Psoas muscle (tissue), 7 donors: ENCODE measurements at regions not wholly inside any gene's neighbourhood (a gene's known extent, or its start where the extent isn't known, plus 50 kb on each side); places are given as distances from the start of the nearest gene placed in this dataset.
"Not testable (repeated sequence)": the region's sequence is repeated elsewhere in the genome, so short reads cannot be mapped to it uniquely, and the experiment has no call there.

ENCODE experiments used
- ATAC-seq, 4 donors: fragments of 200-7000 bp; cut with Tn5 transposase; one replicate each; pipeline ENCODE4 v1.9.1; 2020; ENCODE audit warnings: moderate library complexity in 3 of 4, mild to moderate bottlenecking in 2 of 4
- DNase-seq, 2 donors: peaks; one replicate each; pipeline ENCODE4 v3.0.0-alpha.2; 2020
- H3K27ac ChIP-seq: fragments of 200-600 bp; one replicate; pipeline ENCODE4 v1.8.0; 2022
- H3K27me3 ChIP-seq, 3 donors: fragments of 200-600 bp in 1 of 3; one replicate each; pipeline versions ENCODE4 v1.6.1 to v1.8.0; 2013 to 2022; ENCODE audit warnings: low read length in 2 of 3, mild to moderate bottlenecking in 2 of 3, moderate library complexity in 1 of 3; ENCODE audit not compliant: insufficient read depth in 3 of 3
- H3K36me3 ChIP-seq, 2 donors: fragments of 200-600 bp in 1 of 2; one replicate each; pipeline versions ENCODE4 v1.6.1 to v1.8.0; 2013 to 2022; ENCODE audit warnings: low read depth in 1 of 2, mild to moderate bottlenecking in 1 of 2, moderate library complexity in 1 of 2; ENCODE audit not compliant: insufficient read depth in 1 of 2
- H3K4me1 ChIP-seq: fragments of 200-600 bp; one replicate; pipeline ENCODE4 v1.8.0; 2022
- H3K4me3 ChIP-seq: fragments of 200-600 bp; one replicate; pipeline ENCODE4 v1.8.0; 2022; ENCODE audit warnings: mild to moderate bottlenecking
- H3K9me3 ChIP-seq: fragments of 200-600 bp; one replicate; pipeline ENCODE4 v1.8.0; 2022
- CTCF ChIP-seq: fragments of 200-600 bp; IDR thresholded peaks from one replicate; pipeline ENCODE4 v1.8.0; 2022; ENCODE audit warnings: antibody characterized with exemption
- WGBS, 3 donors: extraction: QIAGEN DNeasy Blood & Tissue Kit; methylation state at CpG; one replicate each; pipeline versions ENCODE4 v1.1.6 to v1.1.7; 2013; 5-methylcytosine and 5-hydroxymethylcytosine counted together
- intact Hi-C, 2 donors: fragments of 100-400 bp; cut with DNase I; formaldehyde crosslinking; loops; one replicate each; pipeline versions ENCODE4 v1.11.0 to v1.14.2; 2022
- donor health status: healthy with polysubstance abuse.
- donor health status: DM: no; HTN: no; CAD: no; lungs with moderate emphysema.
- donor health status: Bipolar disorder and iron deficiency.
- donor health status: healthy.
- donor health status: DM: yes; HTN: yes; CAD: no.
- donor health status: DM: no; HTN: no; CAD: no.
- donor health status: DM: yes; HTN: yes; CAD: no.

DNA sequence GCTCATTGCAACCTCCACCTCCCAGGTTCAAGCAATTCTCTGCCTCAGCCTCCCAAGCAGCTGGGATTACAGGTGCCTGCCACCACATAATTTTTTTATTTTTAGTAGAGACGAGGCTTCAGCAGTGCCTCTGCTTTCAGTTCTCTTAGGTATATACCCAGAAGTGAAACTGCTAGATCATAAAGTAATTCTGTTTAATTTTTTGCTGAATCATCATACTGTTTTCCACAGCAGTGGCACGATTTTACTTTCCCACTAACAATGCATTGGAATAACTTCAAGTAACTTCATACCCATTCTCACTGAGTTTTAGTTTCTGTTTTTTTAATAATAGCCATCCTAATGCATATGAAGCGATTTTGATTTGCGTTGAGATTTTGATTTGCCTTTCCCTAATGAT, 148.0 kb upstream of the G2E3 start:
- no peak for TF ChIP-seq CTCF
- DNase-seq (no peak), ATAC-seq (no peak)
- Histone ChIP-seq H3K27me3 (no peaks in the 10 kb centered on the region), H3K4me1 (no peaks in the 10 kb centered on the region), H3K4me3 (no peak overlapping the region), H3K36me3 (no peaks in the 10 kb centered on the region), H3K9me3 (no peaks in the 10 kb centered on the region), H3K27ac (no peak overlapping the region)
- 73 to 81% (median 78%) methylated on average over 4 of the region's 4 CpGs for WGBS, 3 donors
- intact Hi-C loops: no loop called here

DNA sequence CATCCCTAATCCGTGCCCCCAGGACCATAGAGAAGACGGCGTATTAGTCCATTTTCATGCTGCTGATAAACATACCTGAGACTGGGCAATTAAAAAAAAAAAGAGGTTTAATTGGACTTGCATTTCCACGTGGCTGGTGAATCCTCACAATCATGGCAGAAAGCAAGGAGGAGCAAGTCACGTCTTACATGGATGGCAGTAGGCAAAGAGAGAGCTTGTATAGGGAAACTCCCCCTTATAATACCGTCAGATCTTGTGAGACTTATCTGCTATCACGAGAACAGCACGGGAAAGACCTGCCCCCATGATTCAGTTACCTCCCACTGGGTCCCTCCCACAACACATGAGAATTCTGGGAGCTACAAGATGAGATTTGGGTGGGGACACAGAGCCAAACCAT, 145.8 kb upstream of the G2E3 start:
- H3K27me3 ChIP-seq, H3K36me3 ChIP-seq, ATAC-seq, H3K27ac ChIP-seq, DNase-seq, H3K4me1 ChIP-seq, intact Hi-C loops, H3K4me3 ChIP-seq, H3K9me3 ChIP-seq: not testable (repeated sequence)
- WGBS, 3 donors: 83 to 89% (median 86%) methylated on average over 8 of the region's 8 CpGs

DNA sequence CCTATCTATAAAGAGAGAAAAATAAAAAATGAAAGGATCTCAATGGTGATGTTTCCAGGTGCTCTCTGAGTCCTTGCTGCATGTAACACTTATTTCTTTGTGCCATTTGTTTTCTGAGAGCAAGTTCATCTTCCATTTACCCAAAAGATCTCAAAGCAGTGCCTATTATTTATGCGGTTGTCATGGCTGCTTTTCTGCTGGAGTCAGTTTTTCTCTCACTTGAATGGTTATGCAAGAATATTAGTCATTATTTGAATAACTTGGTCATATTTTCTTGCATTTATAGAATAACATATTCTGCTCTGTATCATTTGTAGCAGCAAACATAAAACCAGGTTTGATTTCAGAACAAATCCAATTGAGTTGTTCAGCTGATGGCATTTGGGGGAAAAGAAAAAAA, 141.8 kb upstream of the G2E3 start:
- Histone ChIP-seq H3K27me3 (no peaks in the 10 kb centered on the region), H3K36me3 (no peaks in the 10 kb centered on the region), H3K4me3 (no peak overlapping the region), H3K27ac (no peak overlapping the region), H3K9me3 (no peaks in the 10 kb centered on the region), H3K4me1 (no peaks in the 10 kb centered on the region)
- TF ChIP-seq CTCF: no peak
- DNase-seq: no peak
- ATAC-seq: no peak
- WGBS, 3 donors: 94 to 100% (median 98%) methylated on average over 1 of the region's 1 CpG
- intact Hi-C loops: no loop called here

DNA sequence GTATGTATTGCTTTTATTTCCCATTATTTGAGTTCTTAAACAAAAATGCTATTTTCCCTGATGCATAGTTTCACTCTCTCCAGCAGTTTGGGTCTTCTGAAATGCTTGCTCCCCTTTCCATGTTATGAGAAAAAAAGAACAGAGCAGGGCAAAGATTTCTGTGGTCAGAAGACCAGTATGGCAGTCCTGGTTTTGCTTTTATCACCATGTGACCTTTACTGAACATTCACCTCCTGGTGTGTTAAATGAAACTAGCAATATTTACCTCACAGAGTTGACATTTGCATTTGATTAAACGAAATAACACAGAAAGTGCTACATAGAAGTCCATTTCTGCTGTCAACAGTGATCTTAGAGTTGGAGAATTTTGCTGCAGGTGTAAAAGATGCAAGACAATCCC, 141.0 kb upstream of the G2E3 start:
- Histone ChIP-seq H3K4me3 (no peak overlapping the region), H3K36me3 (no peaks in the 10 kb centered on the region), H3K27ac (no peak overlapping the region), H3K4me1 (no peaks in the 10 kb centered on the region), H3K27me3 (no peaks in the 10 kb centered on the region), H3K9me3 (no peaks in the 10 kb centered on the region)
- 38 to 50% (median 39%) methylated on average over 1 of the region's 1 CpG for WGBS, 3 donors
- DNase-seq (no peak), ATAC-seq (no peak)
- TF ChIP-seq CTCF: no peak
- intact Hi-C loops: no loop called here

- ATAC-seq: no peak
- H3K4me3 ChIP-seq: no peak overlapping the region
- no peaks in the 10 kb centered on the region for H3K27me3 ChIP-seq
- TF ChIP-seq CTCF: no peak
- no peak for DNase-seq
- no peaks in the 10 kb centered on the region for H3K9me3 ChIP-seq
- H3K36me3 ChIP-seq: no peaks in the 10 kb centered on the region
- no peaks in the 10 kb centered on the region for H3K4me1 ChIP-seq
- H3K27ac ChIP-seq: no peak overlapping the region
- intact Hi-C loops: no loop called here
Observed at GRCh38 chr14:30419037-30419436, 139.9 kb upstream of the G2E3 start.
